ENCODE measurements at regions not wholly inside any gene's neighbourhood (a gene's known extent, or its start where the extent isn't known, plus 50 kb on each side); places are given as distances from the start of the nearest gene placed in this dataset.
A peak's percentile ranks its signal among the peaks of the same experiment; 100 is the strongest.

- ChIA-PET CTCF (no interaction called here), POLR2A (no interaction called here)
- TF ChIP-seq CTCF (IDR thresholded peaks at IDR 0.05; ENCODE audit: low read depth, low read length) = no peak
Measured at GRCh38 chr13:33479105-33479504, 193.6 kb upstream of the STARD13 start.

GRCh38 chr13:33480561-33480960, 195.0 kb upstream of the STARD13 start:
- ChIA-PET POLR2A (no interaction called here), CTCF (no interaction called here)
- no peak for TF ChIP-seq CTCF (IDR thresholded peaks at IDR 0.05; ENCODE audit: low read depth, low read length)
- Histone ChIP-seq H3K4me3 (ENCODE audit: low read depth, low read length) (no peak overlapping the region), H3K27me3 (ENCODE audit: control insufficient read depth, insufficient read depth, low read length) (no peaks in the 10 kb centered on the region), H3K9me3 (ENCODE audit: control insufficient read depth, insufficient read depth, low read length) (peaks cover 7% of the 10 kb centered on the region; the same call in 1 of the 2 replicates), H3K27ac (ENCODE audit: low read depth, low read length) (no peak overlapping the region)
- DNase-seq (ENCODE audit: low read depth, low spot score) = no peak

More at GRCh38 chr13:33479105-33479504, 193.6 kb upstream of the STARD13 start:
- H3K27me3 ChIP-seq (ENCODE audit: control insufficient read depth, insufficient read depth, low read length) = no peaks in the 10 kb centered on the region
- H3K27ac ChIP-seq (ENCODE audit: low read depth, low read length) = no peak overlapping the region
- H3K4me3 ChIP-seq (ENCODE audit: low read depth, low read length) = no peak overlapping the region
- H3K9me3 ChIP-seq (ENCODE audit: control insufficient read depth, insufficient read depth, low read length) = peaks cover 4% of the 10 kb centered on the region; the same call in 1 of the 2 replicates
- DNase-seq (ENCODE audit: low read depth, low spot score) = no peak

DNA sequence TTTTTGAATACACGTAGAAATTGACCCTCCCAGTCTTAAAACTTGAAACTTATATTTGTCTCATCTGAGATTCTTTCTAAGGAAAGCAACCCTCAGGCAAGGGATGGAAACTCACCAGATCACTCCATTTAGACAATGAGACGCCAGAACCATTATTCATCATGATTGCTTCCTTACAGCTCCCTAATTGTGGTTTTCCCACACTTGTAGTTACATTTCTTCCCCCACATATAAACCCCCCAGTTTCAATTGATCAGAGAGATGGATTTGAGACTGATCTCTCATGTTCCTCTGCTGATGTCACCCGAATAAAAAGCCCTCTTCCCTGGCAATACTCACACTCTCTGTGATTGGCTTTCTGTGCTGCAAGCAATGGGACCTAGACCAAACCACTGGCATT, 197.9 kb upstream of the STARD13 start:
- DNase-seq (ENCODE audit: low read depth, low spot score) = no peak
- ChIA-PET POLR2A (no interaction called here), CTCF (no interaction called here)
- Histone ChIP-seq H3K4me3 (ENCODE audit: low read depth, low read length) (no peak overlapping the region), H3K9me3 (ENCODE audit: control insufficient read depth, insufficient read depth, low read length) (peaks cover 3% of the 10 kb centered on the region; the same call in 1 of the 2 replicates), H3K27ac (ENCODE audit: low read depth, low read length) (no peak overlapping the region), H3K27me3 (ENCODE audit: control insufficient read depth, insufficient read depth, low read length) (no peaks in the 10 kb centered on the region)
- TF ChIP-seq CTCF (IDR thresholded peaks at IDR 0.05; ENCODE audit: low read depth, low read length) = no peak

- ChIA-PET POLR2A (no interaction called here), CTCF (interaction anchor here (0.6 kb wide), 1 partner anchor 898 kb away, joined by 3 read pairs; no protein-coding TSS in a partner anchor)
- no peak overlapping the region for H3K27ac ChIP-seq (ENCODE audit: low read depth, low read length)
- no peak for DNase-seq (ENCODE audit: low read depth, low spot score)
- TF ChIP-seq CTCF (IDR thresholded peaks at IDR 0.05; ENCODE audit: low read depth, low read length) = no peak
- H3K4me3 ChIP-seq (ENCODE audit: low read depth, low read length) = no peak overlapping the region
- no peaks in the 10 kb centered on the region for H3K27me3 ChIP-seq (ENCODE audit: control insufficient read depth, insufficient read depth, low read length)
- peaks cover 3% of the 10 kb centered on the region; the same call in 1 of the 2 replicates for H3K9me3 ChIP-seq (ENCODE audit: control insufficient read depth, insufficient read depth, low read length)
Measured at GRCh38 chr13:33485247-33485646, 199.7 kb upstream of the STARD13 start.

- H3K4me3 ChIP-seq (ENCODE audit: low read depth, low read length) = peak overlapping the region; percentile 26
- CTCF ChIA-PET = interaction anchor here (0.7 to 1.6 kb wide), 24 partner anchors 9 to 387 kb away, joined by 3 to 7 read pairs (median 3); partner anchors contain the start of gene STARD13
- TF ChIP-seq CTCF (IDR thresholded peaks at IDR 0.05; ENCODE audit: low read depth, low read length) = peak; percentile 59
- POLR2A ChIA-PET = interaction anchor here (0.6 to 0.9 kb wide), 2 partner anchors 202 to 223 kb away, joined by 3 to 4 read pairs; partner anchors contain the start of gene STARD13
- peaks cover 3% of the 10 kb centered on the region; the same call in 1 of the 2 replicates for H3K9me3 ChIP-seq (ENCODE audit: control insufficient read depth, insufficient read depth, low read length)
- DNase-seq (ENCODE audit: low read depth, low spot score) = no peak
- no peak overlapping the region for H3K27ac ChIP-seq (ENCODE audit: low read depth, low read length)
- H3K27me3 ChIP-seq (ENCODE audit: control insufficient read depth, insufficient read depth, low read length) = no peaks in the 10 kb centered on the region
Measured at GRCh38 chr13:33487575-33488243, 202.2 kb upstream of the STARD13 start.

All from AG04450 (cell line).